Stimulated activated naive CD8-positive, alpha-beta T cell treated with anti-CD3 and anti-CD28 coated beads, Interleukin-15, Interleukin-2, amounts not matched to agents 100 U/mL and 50 U/mL, for 24 hours (primary cell): ENCODE measurements at regions not wholly inside any gene's neighbourhood (a gene's known extent, or its start where the extent isn't known, plus 50 kb on each side); places are given as distances from the start of the nearest gene placed in this dataset.
"Not testable (repeated sequence)": the region's sequence is repeated elsewhere in the genome, so short reads cannot be mapped to it uniquely, and the experiment has no call there.

Source experiments
- ATAC-seq: fragments of 150-1000 bp; cut with Tn5 transposase; one replicate; pipeline ENCODE4 v1.10.0; 2021
- DNase-seq: peaks from one replicate; pipeline ENCODE4 v3.0.0; 2021

DNA sequence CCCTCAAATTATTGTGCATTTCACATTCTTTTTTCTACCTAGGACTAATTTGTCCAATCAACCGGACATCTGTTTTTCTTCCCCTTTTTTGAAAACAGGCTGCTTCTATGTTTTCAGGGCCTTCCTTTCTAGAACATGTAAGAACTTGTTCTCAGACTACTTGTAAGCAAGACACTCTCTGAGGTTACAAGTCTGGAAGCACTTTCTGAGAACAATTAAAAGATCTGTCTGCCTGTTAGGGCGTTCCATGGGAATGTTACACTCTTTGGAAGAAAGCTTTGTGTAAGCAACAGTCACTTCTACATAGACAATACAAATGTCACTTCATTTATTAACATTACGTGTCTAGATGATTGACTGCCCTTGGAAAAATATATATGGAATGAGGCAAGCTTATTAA lies 50.9 kb upstream of the HSPB3 start:
- DNase-seq (no peak), ATAC-seq (no peak)

DNA sequence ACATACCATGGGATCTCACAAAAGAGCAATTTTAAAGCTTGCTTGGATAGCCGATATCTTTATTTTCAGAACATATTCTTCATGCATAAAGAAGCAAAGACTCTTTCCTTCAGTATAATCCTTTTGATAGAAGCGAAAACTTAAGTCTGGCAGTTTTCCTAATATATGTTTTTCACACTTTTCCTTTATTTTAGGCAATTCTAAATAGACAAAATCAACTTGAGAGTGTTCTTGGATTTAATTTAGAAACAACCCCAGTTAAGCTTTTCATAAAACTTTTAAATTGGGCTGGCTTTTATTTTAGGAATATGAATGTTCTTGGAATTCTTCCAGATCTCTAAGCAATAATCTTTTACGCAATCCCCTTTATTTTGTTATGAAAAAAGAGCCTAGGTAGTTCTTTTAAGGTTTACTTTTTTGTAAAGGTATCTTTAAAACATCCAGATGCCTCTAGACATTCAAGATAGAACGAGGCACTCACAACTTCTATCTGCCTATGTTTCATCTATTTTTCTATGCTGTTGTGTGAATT lies 51.5 kb upstream of the HSPB3 start:
- DNase-seq (no peak), ATAC-seq (no peak)

DNA sequence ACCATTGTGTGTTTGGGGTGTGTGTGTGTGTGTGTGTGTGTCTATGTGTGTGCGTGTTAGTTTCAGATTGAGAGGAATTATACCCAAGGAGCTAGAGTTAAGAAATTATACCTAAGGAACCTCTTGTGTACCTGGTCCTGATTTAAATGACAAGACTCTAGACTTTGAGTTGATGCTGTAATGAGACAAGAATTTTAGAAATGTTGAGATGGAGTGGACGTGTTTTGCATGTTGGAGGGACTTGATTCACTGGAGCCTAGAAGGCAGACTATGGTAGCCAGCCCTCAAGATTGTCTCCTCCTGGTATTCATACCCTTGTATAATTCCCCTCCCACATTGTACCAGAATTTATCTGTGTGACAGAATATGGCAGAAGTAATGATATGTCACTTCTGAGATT lies 52.4 kb upstream of the HSPB3 start:
- ATAC-seq = no peak

DNA sequence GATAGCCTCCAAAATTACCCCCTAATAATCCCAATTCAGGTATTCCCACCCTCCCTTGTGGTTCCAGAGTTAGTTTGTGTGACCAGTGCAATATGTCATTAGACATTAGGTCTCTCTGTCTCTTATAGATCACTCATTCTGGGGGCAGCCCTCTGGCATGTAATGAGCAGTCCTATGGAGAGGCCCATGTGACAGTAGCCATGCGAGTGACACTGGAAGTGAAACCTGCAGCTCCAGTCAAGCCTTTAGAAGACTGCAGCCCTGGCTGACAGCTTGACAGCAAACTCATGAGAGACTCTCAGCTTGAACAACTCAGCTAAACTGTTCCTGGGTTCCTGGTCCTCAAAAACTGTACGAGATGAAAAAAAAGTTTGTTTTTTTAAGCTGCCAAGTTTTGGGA lies 54.0 kb upstream of the HSPB3 start:
- no peak for ATAC-seq
- DNase-seq = no peak

More for the DNA sequence above, 52.4 kb upstream of the HSPB3 start:
- no peak for DNase-seq

DNA sequence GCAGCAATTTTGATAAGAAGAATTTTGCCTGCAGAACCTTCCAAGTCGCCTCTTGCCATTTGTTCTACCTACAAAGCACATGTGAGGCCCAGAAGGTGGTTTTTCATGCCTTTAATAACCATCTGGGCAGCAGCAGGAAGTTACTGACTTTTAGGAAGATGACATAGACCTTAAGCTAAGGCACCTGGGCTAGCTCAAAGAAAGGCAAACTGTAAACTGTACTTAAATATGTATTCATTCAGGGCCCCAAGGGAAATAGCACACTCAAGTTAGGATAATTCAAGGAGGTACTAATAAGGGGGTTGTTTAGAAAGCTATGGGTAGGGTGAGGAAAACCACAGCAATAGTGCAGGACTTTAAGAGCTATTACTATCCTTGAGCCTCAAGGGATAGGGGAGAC lies 57.3 kb upstream of the HSPB3 start:
- no peak for ATAC-seq

DNA sequence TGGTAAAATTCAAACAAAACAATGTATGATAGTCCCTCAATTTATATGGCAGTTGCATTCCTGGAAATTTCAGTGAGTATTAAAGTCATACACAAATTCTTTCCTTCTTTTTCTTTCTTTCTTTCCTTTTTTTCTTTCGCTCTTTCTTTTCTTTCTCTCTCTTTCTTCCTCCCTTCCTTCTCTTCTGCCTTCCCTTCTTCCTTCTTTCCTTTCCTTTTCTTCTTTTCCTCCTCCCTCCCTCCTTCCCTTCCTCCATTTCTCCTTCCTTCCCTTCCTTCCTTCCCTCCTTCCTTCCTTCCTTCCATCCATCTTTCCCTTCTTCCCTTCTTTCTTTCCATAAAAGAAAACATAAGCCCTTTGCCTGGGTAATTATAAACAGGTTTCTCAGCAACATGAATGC lies 58.1 kb upstream of the HSPB3 start:
- DNase-seq (no peak), ATAC-seq (no peak)

More for the DNA sequence above, 57.3 kb upstream of the HSPB3 start:
- no peak for DNase-seq

DNA sequence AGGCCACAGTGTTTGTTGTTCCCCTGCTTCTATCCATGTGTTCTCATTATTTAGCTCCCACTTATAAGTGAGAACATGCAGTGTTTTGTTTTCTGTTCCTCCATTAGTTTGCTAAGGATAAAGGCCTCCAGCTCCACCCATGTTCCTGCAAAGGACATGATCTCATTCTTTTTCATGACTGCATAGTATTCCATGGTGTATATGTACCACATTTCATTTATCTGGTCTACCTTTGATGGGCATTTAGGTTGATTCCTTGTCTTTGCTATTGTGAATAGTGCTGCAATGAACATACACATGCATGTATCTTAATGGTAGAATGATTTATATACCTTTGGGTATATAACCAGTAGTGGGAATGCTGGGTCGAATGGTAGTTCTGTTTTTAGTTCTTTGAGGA lies 62.5 kb upstream of the HSPB3 start:
- DNase-seq, ATAC-seq: not testable (repeated sequence)

DNA sequence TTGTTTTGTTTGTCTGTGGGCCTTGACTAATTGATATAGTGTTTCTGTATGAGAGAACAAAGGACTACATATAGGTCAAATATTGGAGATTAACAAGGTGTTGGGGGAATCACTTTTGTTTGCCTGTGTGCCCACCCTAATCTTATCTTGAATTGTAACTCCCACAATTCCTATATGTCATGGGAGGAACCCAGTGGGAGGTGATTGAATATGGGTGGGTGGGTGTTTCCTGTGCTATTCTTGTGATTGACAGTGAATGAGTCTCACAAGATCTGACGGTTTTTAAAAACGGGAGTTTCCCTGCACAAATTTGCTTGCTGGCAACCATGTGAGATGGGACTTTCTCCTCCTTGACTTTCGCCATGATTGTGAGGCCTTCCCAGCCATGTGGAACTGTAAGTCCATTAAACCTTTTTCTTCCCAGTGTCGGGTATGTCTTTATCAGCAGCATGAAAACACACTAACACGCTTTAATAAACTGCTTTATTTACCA lies 64.9 kb upstream of the HSPB3 start:
- no peak for DNase-seq
- ATAC-seq = no peak

DNA sequence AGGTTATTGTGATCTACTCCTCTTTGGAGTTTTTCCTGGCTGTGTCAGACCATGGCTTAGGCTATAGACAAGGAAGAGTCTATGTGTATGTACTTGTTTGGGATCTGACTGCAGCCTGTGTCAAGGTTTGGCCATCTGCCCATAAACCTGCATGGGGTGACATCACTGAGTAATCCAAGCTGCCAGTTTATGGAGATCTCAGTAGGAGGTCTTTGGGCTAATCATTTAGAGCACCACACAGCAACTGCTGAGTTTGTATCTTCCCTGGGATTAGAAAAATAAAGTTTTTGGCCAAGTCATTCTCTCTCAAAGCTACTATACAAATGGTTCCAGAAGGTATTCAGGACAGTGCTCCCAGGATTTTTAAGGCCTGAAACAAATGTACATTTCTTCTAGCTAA lies 65.5 kb upstream of the HSPB3 start:
- DNase-seq (no peak), ATAC-seq (no peak)

DNA sequence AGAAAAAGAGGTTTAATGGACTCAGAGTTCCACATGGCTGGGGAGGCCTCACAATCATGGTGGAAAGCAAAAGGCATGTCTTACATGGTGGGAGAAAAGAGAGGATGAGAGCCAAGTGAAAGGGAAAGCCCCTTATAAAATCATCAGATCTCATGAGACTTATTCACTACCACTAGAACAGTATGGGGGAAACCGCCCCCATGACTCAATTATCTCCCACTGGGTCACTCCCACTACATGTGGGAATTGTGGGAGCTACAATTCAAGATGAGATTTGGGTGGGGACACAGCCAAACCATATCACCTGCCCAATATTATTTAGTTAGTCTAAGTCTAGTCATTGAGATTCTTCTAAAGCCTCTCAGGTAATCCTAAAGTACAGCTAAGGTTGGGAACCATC lies 66.1 kb upstream of the HSPB3 start:
- DNase-seq, ATAC-seq: not testable (repeated sequence)

DNA sequence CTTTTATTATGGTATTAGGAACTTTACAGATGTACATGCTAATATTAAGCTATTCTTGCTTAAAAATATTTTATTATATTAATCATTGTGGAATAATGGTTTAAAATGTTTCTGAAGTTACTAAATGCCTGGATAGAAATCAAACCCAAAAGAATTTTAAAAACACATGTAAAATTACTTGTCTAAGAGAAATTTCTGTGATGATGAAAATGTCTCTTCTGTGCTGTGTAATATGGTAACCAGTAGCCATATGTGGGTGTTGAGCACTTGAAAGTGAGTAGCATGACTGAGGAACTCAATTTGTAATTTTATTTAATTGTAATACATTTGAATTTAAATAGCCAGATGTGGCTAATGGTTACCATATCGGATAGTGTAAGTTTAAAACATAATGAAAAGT lies 66.7 kb upstream of the HSPB3 start:
- ATAC-seq (no peak), DNase-seq (no peak)

DNA sequence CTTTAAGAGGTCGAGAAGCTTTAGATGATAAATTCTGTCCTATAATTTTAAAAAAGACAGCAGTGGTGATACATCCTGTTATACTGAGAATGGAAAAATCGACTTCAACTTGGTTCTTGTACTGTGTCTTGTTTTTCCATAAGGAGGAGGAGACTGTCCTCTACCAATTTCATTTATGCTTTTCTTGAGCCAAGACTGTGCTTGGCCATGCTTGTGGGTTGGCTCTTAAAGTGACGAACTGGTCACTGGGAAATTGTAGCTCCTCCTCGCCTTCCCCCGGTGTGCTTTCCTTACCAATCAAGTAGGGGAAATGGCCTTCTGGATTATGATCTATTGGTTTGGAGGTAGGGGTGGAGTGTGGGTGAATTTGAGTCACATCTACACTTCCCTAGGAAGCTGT lies 67.1 kb upstream of the HSPB3 start:
- DNase-seq (no peak), ATAC-seq (peak; percentile 48)

DNA sequence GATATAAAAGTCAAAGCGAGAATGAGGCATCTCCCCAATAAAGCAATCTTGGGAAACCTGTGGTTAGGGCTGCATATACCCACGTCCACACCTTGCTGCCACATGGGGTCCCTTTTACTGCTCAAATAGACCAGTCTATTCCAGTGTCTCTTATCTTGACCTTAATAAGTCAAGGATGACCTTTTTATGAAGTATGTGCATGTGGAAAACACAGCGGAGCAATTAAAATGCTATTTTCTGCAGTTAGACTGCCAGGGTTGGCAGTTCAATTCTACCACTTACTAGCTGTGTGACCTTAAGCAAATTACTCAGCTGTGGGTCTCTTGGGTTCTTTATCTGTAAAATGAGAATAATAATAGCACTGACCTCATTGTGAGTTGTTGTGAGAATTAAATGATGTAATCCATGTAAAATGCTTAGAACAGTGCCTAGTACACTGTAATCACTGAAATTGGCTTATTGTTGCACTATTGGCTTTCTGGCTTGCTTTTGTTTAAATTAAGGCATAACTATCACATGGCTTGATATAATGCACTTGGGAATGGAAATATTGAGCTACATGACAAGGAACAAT lies 67.8 kb upstream of the HSPB3 start:
- no peak for DNase-seq
- ATAC-seq = peak; percentile 53

DNA sequence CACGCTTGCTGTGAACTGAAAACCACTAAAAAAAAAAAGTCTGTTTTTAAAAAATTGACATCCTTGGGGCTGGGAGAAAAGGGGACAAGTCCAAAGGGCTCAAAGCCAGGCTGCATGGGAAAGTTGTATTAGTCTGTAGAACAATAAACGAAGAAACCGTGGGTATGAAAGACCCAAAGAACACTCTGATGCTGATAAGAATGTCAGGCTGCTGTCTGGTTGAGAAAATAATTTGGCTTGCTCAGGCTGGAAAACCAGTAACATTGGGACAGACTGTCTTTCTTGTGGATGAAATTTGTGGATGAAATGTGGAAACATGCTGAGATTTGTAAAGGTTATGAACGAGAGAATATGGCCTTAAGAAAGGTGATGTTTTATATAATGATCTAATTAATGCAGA lies 68.5 kb upstream of the HSPB3 start:
- ATAC-seq = no peak

DNA sequence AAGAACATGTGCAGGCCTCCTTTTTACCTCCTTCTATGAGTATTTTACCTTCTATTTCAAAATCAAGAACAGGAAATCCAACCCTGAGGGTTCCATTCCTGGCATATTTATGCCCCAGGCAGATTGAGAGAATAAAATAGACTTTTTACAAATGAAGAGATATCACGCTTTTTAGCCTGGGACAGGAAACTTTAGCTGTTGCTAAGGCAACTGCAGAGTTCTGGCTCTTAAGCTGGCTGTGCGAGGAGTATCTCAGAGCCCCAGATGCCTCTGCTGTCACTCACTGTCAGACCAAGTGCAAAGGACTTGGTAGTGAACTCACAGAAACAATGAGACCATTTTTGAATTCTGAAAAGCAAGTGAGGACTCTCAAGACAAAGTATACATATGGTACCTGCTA lies 69.5 kb upstream of the HSPB3 start:
- DNase-seq (no peak), ATAC-seq (no peak)

More for the DNA sequence above, 68.5 kb upstream of the HSPB3 start:
- no peak for DNase-seq

DNA sequence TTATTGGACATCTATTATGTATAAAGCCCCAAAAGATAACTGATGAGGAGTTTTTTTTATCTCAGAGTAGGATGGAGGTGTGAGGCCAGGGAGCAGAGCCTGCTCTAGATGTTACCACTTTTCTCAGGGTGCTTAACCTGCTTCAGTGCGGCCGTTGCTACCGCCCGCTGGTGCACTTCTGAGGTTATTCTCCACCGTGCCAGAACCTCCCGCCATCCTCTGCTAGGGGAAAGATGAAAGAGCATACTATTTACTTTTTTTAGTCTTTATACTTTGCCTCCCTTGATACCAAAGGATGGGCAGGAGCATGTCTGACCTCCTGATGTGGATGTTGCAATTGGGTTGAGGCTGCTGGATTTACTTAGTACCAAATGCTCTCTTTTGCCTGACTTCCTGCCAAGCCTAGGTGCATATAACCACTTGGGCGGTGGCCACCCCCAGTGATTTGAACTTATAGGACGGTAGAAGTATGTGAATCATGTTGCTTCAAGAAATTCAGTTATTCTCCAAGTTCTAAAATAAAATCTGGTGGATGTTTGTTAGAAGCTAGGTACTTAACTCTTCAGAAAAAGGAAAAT lies 71.1 kb upstream of the HSPB3 start:
- no peak for ATAC-seq
- no peak for DNase-seq

DNA sequence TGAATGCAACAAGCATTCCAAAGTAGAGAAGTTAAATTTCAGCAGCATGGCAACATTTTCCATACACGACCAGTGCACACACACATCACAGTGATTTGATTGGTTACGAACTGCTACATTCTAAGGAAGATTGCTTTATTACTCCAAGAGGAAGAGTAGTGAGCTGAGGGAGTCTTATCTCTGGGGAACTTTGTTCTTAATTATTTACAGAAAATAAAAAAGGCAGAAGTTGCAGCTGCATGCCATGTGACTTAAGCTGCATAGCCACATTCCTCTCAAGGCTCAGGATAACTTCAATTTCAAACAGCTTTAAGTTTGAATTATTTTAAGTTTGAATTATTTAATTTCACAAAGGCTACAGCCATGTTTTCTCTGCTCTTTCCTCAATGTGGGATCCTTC lies 71.6 kb upstream of the HSPB3 start:
- DNase-seq = no peak
- no peak for ATAC-seq

DNA sequence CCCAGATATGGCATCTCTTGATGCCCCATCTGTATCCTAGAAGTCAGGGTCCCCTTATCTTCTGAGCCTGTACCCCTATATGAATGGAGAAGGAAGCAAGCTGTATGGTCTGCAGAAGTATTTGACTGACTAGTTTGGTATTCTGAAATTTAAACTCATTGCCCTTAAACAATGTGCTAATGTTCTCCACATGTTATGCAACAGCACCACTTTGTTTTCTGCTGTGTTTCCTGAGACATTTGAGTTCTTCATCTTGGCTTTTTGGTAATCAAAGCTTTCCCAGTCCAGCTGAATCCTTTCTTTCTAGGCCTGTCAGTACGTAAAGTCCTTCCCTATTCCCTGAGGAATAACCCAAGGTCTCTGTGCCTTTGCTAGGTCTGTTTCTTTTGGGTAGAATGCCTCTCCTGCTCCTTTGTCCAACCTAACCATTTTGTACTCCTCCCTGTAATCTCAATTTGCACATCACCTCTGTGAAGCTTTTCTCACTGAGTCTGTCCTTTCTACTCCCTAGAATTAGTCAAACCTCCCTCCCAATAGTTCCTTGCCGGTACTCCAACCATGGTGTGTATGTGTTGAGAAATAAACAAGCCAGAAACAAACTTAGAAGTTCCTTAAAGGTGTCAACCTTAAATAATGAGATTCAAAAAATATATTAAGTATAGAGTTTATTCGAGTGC lies 72.1 kb upstream of the HSPB3 start:
- no peak for DNase-seq
- ATAC-seq = no peak

DNA sequence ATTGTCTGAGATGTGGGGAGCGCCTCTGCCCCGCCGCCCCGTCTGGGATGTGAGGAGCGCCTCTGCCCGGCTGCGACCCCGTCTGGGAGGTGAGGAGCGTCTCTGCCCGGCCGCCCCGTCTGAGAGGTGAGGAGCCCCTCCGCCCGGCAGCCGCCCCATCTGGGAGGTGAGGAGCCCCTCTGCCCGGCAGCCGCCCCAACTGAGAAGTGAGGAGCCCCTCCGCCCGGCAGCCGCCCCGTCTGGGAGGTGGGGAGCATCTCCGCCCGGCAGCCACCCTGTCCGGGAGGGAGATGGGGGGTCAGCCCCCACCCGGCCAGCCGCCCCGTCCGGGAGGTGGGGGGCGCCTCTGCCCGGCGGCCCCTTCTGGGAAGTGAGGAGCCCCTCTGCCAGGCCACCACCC lies 70.9 kb upstream of the ARL15 start:
- not testable (repeated sequence) for ATAC-seq, DNase-seq

DNA sequence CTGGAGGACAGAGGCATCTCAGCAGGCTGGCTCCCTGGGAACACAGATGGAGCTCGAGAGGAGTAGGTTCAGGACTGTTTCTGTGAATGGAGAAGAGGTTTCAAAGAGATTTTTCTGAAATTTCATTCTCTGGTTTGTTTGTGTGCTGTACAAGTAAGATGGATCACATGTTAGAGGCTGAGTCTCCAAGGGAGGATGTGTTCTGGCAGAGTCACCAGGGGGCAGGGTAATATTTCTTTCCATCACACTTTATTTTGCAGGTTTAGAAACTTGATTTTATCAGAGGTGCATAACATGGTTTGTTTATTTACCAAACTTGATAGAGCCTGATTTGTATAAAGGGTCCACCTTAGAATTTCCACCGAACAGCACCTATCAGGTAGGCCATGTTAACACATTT lies 69.2 kb upstream of the ARL15 start:
- ATAC-seq = no peak
- DNase-seq = no peak

DNA sequence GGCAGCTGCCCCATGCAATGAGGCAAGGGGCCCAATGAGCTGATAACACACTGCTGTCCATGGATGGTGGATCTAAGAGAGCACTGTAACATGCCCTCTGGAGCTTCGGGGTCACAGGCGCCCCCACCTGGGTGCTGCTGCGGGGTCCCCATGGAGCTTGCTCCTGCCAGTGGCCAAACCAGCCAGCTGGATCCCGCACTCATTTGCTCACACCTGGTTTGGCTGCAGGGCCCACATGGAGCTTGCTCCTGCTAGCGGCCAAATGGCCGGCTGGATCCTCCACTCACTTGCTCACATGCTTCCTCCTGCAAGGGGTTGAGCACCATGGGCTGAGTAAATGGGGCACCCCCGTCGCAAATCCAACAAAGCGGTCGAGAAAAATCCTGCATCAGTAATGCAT lies 68.3 kb upstream of the ARL15 start:
- DNase-seq = no peak
- no peak for ATAC-seq

DNA sequence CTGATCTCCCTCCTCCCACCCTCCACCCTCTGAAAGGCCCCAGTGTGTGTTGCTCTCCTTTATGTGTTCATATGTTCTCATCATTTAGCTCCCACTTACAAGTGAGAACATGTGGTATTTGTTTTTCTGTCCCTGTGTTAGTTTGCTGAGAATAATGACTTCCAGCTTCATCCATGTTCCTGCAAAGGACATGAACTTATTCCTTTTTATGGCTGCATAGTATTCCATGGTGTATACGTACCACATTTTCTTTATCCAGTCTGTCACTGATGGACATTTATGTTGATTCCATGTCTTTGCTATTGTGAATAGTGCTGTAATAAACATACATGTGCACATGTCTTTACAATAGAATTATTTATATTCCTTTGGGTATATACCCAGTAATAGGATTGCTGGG lies 67.0 kb upstream of the ARL15 start:
- ATAC-seq, DNase-seq: not testable (repeated sequence)

DNA sequence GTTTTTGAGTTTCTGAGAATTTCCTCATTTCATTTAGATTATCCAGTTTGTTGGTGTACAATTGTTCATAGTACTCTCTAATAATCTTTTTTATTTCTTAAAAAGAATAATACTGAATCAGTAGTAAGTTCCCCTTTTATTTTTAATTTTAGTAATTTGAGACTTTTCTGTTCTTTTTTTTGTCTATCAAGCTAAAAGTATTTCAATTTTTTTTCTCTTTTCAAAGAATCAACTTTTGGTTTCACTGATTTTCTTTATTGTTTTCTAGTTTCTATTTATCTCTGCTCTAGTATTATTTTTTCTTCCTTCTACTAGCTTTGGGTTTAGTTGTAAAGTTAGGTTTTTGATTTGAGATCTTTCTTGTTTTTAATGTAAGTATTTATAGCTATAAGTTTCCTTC lies 60.6 kb upstream of the ARL15 start:
- ATAC-seq = no peak
- DNase-seq = no peak

DNA sequence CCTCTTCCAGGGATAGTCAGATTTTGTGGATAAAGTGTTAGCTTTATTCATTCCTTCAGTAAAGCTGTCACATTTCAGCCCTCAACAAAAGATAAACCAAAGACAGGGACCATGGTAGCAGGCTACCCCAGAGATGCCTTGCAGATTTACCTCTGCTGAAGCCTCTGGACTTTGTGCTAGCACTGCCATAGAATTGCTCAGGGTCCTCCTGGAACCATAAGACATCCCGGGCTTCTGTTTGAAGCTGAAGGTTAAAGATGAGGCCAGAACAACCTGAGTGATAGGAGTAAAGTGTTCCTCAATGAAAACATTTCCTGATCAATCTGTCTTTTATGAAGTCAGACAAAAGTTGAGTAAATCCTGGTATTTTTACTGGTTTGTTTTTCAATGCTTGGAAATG lies 57.5 kb upstream of the ARL15 start:
- ATAC-seq (no peak), DNase-seq (no peak)
